ENCODE measurements at regions not wholly inside any gene's neighbourhood (a gene's known extent, or its start where the extent isn't known, plus 50 kb on each side); places are given as distances from the start of the nearest gene placed in this dataset.

GRCh38 chr13:66076417-66076816 is 1153.7 kb downstream of the PCDH9 start:
- no peak for TF ChIP-seq TAF1 (IDR thresholded peaks at IDR 0.05; ENCODE audit: low read depth)
- TF ChIP-seq NFIC (IDR thresholded peaks at IDR 0.05) = no peak
- TF ChIP-seq RAD21 (IDR thresholded peaks at IDR 0.05; ENCODE audit: low read depth) = no peak
- no peak for TF ChIP-seq ZBTB7A (IDR thresholded peaks at IDR 0.05; ENCODE audit: low read depth)
- no peak for TF ChIP-seq EP300 (IDR thresholded peaks at IDR 0.05; ENCODE audit: borderline replicate concordance)
- no peak for TF ChIP-seq REST (IDR thresholded peaks at IDR 0.05; ENCODE audit: low read depth)
- TF ChIP-seq TEAD4 (IDR thresholded peaks at IDR 0.05) = no peak
- no peak for TF ChIP-seq EGR1 (IDR thresholded peaks at IDR 0.05)
